ENCODE measurements at regions not wholly inside any gene's neighbourhood (a gene's known extent, or its start where the extent isn't known, plus 50 kb on each side); places are given as distances from the start of the nearest gene placed in this dataset.
"Not testable (repeated sequence)": the region's sequence is repeated elsewhere in the genome, so short reads cannot be mapped to it uniquely, and the experiment has no call there.

DNA sequence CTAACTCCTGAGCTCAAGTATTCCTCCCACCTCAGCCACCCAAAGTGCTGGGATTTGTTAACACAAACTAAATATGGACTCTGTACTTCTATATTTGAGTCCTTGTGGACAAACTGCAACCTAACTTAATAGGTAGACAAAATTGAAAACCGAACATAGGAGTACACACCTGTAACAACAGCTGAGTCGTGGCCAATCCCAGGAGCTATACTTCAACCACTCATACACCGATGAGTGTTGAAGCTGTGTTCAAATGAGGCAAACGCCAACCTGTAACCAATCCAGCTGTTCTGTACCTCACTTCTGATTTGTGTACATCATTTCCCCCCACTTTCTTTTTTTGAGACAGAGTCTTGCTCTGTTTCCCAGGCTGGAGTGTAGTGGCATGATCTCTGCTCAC is 471.5 kb upstream of the C16orf82 start:
- H3K27ac Mint-ChIP-seq, result peak overlapping the region in 3 of 8 donors; percentile 63 to 80 (median 76)
- Histone ChIP-seq H3K9me3 (ENCODE audit: low read length) (no peaks in the 10 kb centered on the region), H3K4me3 (ENCODE audit: low read length) (no peak overlapping the region), H3K27me3 (ENCODE audit: insufficient read depth, low read length, poor library complexity, severe bottlenecking) (no peaks in the 10 kb centered on the region), H3K27ac (ENCODE audit: low read depth, low read length) (no peak overlapping the region), H3K36me3 (ENCODE audit: insufficient read depth, low read length) (no peaks in the 10 kb centered on the region), H3K4me1 (ENCODE audit: insufficient read depth, low read length) (peaks cover 15% of the 10 kb centered on the region)
- no peaks in the 10 kb centered on the region for H3K36me3 Mint-ChIP-seq
- peaks cover 22 to 34% (median 22%) of the 10 kb centered on the region in 3 donors for H3K4me1 Mint-ChIP-seq
- H3K9me3 Mint-ChIP-seq, result no peaks in the 10 kb centered on the region
- H3K27me3 Mint-ChIP-seq, result peaks cover 0 to 2% of the 10 kb centered on the region in 2 donors
- no peak for DNase-seq
- no peak overlapping the region for H3K4me3 Mint-ChIP-seq
- ChIA-PET CTCF (no interaction called here), POLR2A (no interaction called here)

GRCh38 chr16:26596033-26596432 is 470.7 kb upstream of the C16orf82 start:
- H3K4me3 Mint-ChIP-seq; H3K27me3 ChIP-seq (ENCODE audit: insufficient read depth, low read length, poor library complexity, severe bottlenecking); H3K27ac ChIP-seq (ENCODE audit: low read depth, low read length); POLR2A ChIA-PET; H3K27me3 Mint-ChIP-seq; DNase-seq; H3K36me3 ChIP-seq (ENCODE audit: insufficient read depth, low read length); H3K9me3 Mint-ChIP-seq; H3K36me3 Mint-ChIP-seq; H3K9me3 ChIP-seq (ENCODE audit: low read length); H3K4me3 ChIP-seq (ENCODE audit: low read length); CTCF ChIA-PET: not testable (repeated sequence)
- peaks cover 24 to 40% (median 25%) of the 10 kb centered on the region in 3 donors for H3K4me1 Mint-ChIP-seq
- peaks cover 15% of the 10 kb centered on the region for H3K4me1 ChIP-seq (ENCODE audit: insufficient read depth, low read length)
- H3K27ac Mint-ChIP-seq, result peak overlapping the region in 4 of 8 donors; percentile 57 to 90 (median 78)

- Histone ChIP-seq H3K27me3 (ENCODE audit: insufficient read depth, low read length, poor library complexity, severe bottlenecking) (no peaks in the 10 kb centered on the region), H3K4me3 (ENCODE audit: low read length) (no peak overlapping the region), H3K36me3 (ENCODE audit: insufficient read depth, low read length) (no peaks in the 10 kb centered on the region), H3K9me3 (ENCODE audit: low read length) (no peaks in the 10 kb centered on the region), H3K27ac (ENCODE audit: low read depth, low read length) (no peak overlapping the region), H3K4me1 (ENCODE audit: insufficient read depth, low read length) (peaks cover 15% of the 10 kb centered on the region)
- ChIA-PET CTCF (no interaction called here), POLR2A (no interaction called here)
- Mint-ChIP-seq H3K9me3 (no peaks in the 10 kb centered on the region), H3K27me3 (no peaks in the 10 kb centered on the region), H3K4me1 (peaks cover 29 to 53% (median 29%) of the 10 kb centered on the region in 3 donors), H3K4me3 (peak overlapping the region in 5 of 7 donors; percentile 1 to 57 (median 11)), H3K36me3 (no peaks in the 10 kb centered on the region), H3K27ac (peak overlapping the region; percentile 56 to 98 (median 86))
- DNase-seq, result peak in 4 of 5 donors; percentile 12 to 83 (median 66)
These were observed 468.7 kb upstream of the C16orf82 start for GRCh38 chr16:26598061-26598460.

GRCh38 chr16:26598998-26599784 is 467.5 kb upstream of the C16orf82 start:
- Mint-ChIP-seq H3K27me3 (no peaks in the 10 kb centered on the region), H3K9me3 (no peaks in the 10 kb centered on the region), H3K4me1 (peaks cover 29 to 58% (median 29%) of the 10 kb centered on the region in 3 donors), H3K36me3 (no peaks in the 10 kb centered on the region), H3K27ac (peak overlapping the region in 7 of 8 donors; percentile 22 to 93 (median 86)), H3K4me3 (peak overlapping the region in 3 of 7 donors; percentile 2 to 42 (median 10))
- peaks cover 15% of the 10 kb centered on the region for H3K4me1 ChIP-seq (ENCODE audit: insufficient read depth, low read length)
- no peak overlapping the region for H3K4me3 ChIP-seq (ENCODE audit: low read length)
- H3K27ac ChIP-seq (ENCODE audit: low read depth, low read length), result no peak overlapping the region
- H3K9me3 ChIP-seq (ENCODE audit: low read length), result no peaks in the 10 kb centered on the region
- no peaks in the 10 kb centered on the region for H3K36me3 ChIP-seq (ENCODE audit: insufficient read depth, low read length)
- POLR2A ChIA-PET, result no interaction called here
- H3K27me3 ChIP-seq (ENCODE audit: insufficient read depth, low read length, poor library complexity, severe bottlenecking), result no peaks in the 10 kb centered on the region
- DNase-seq, result no peak
- CTCF ChIA-PET, result no interaction called here

DNA sequence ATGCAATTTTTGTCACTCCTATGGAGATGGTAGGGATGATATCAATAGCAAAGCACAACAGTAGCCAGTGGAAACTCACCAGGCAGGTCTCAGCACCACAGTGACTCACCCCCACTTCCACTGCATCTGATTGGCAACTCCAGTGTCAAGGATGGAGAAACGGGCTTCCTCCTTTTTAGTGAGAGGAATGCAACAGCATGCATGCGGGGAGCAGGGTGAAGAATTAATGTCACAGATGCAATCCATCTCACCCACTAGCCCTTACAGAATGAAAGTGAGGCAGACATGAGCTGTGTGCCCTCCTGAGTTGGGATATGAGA is 467.0 kb upstream of the C16orf82 start:
- Mint-ChIP-seq H3K9me3 (no peaks in the 10 kb centered on the region), H3K27ac (peak overlapping the region in 5 of 8 donors; percentile 66 to 89 (median 86)), H3K4me1 (peaks cover 27 to 56% (median 29%) of the 10 kb centered on the region in 3 donors), H3K27me3 (no peaks in the 10 kb centered on the region), H3K4me3 (peak overlapping the region in 1 of 7 donors; percentile 35), H3K36me3 (no peaks in the 10 kb centered on the region)
- CTCF ChIA-PET, result no interaction called here
- no peak for DNase-seq
- Histone ChIP-seq H3K9me3 (ENCODE audit: low read length) (no peaks in the 10 kb centered on the region), H3K36me3 (ENCODE audit: insufficient read depth, low read length) (no peaks in the 10 kb centered on the region), H3K4me3 (ENCODE audit: low read length) (no peak overlapping the region), H3K4me1 (ENCODE audit: insufficient read depth, low read length) (peaks cover 15% of the 10 kb centered on the region), H3K27ac (ENCODE audit: low read depth, low read length) (no peak overlapping the region), H3K27me3 (ENCODE audit: insufficient read depth, low read length, poor library complexity, severe bottlenecking) (no peaks in the 10 kb centered on the region)
- POLR2A ChIA-PET, result no interaction called here

- no peaks in the 10 kb centered on the region for H3K36me3 ChIP-seq (ENCODE audit: insufficient read depth, low read length)
- peaks cover 27 to 62% (median 29%) of the 10 kb centered on the region in 3 donors for H3K4me1 Mint-ChIP-seq
- H3K9me3 Mint-ChIP-seq, result no peaks in the 10 kb centered on the region
- H3K4me3 Mint-ChIP-seq, result peak overlapping the region in 2 of 7 donors; percentile 21 to 26
- H3K27me3 ChIP-seq (ENCODE audit: insufficient read depth, low read length, poor library complexity, severe bottlenecking), result no peaks in the 10 kb centered on the region
- no peaks in the 10 kb centered on the region for H3K36me3 Mint-ChIP-seq
- H3K27ac Mint-ChIP-seq, result peak overlapping the region in 6 of 8 donors; percentile 37 to 76 (median 54)
- H3K4me1 ChIP-seq (ENCODE audit: insufficient read depth, low read length), result peaks cover 15% of the 10 kb centered on the region
- ChIA-PET CTCF (no interaction called here), POLR2A (no interaction called here)
- H3K4me3 ChIP-seq (ENCODE audit: low read length), result no peak overlapping the region
- H3K27ac ChIP-seq (ENCODE audit: low read depth, low read length), result no peak overlapping the region
- no peak for DNase-seq
- no peaks in the 10 kb centered on the region for H3K27me3 Mint-ChIP-seq
- no peaks in the 10 kb centered on the region for H3K9me3 ChIP-seq (ENCODE audit: low read length)
These were observed 465.4 kb upstream of the C16orf82 start for GRCh38 chr16:26601335-26601734.

DNA sequence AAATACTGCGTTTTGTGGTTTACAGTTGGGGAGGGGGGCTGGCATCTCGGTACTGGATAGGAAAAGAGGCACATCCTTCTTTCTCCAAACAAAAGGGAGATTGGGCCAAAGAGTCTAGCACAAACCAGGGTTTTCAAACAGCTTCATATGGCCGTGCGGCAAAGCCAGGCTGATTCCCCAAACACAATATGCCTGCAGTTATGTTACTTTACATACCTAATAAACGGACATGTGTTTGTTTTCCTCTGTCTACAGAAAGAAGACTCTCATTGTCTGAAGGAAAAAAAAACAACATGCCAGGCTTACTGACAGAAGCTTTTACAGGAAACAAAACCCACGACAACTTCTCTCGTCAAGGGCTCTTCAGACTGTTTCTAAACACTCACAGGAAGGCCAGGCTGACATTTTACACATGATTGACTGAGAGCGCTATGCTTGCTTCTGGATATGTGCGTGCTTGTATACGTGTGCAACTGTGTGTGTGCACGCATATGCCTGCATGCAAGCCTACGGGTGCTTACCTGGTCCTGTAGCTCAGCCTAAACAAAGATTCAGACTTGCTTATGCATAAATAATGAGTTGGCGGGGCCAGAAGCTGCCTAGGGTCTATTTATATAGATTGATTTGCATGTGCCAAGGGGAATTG is 461.0 kb upstream of the C16orf82 start:
- no peak overlapping the region for H3K27ac ChIP-seq (ENCODE audit: low read depth, low read length)
- H3K27me3 ChIP-seq (ENCODE audit: insufficient read depth, low read length, poor library complexity, severe bottlenecking), result no peaks in the 10 kb centered on the region
- peaks cover 0 to 2% of the 10 kb centered on the region in 2 donors for H3K27me3 Mint-ChIP-seq
- no peaks in the 10 kb centered on the region for H3K36me3 ChIP-seq (ENCODE audit: insufficient read depth, low read length)
- no peaks in the 10 kb centered on the region for H3K36me3 Mint-ChIP-seq
- H3K9me3 Mint-ChIP-seq, result no peaks in the 10 kb centered on the region
- H3K27ac Mint-ChIP-seq, result peak overlapping the region in 3 of 8 donors; percentile 17 to 48 (median 32)
- DNase-seq, result no peak
- peaks cover 5 to 36% (median 7%) of the 10 kb centered on the region in 3 donors for H3K4me1 Mint-ChIP-seq
- H3K9me3 ChIP-seq (ENCODE audit: low read length), result no peaks in the 10 kb centered on the region
- H3K4me3 ChIP-seq (ENCODE audit: low read length), result no peak overlapping the region
- H3K4me1 ChIP-seq (ENCODE audit: insufficient read depth, low read length), result no peaks in the 10 kb centered on the region
- CTCF ChIA-PET, result no interaction called here
- POLR2A ChIA-PET, result no interaction called here
- no peak overlapping the region for H3K4me3 Mint-ChIP-seq

DNA sequence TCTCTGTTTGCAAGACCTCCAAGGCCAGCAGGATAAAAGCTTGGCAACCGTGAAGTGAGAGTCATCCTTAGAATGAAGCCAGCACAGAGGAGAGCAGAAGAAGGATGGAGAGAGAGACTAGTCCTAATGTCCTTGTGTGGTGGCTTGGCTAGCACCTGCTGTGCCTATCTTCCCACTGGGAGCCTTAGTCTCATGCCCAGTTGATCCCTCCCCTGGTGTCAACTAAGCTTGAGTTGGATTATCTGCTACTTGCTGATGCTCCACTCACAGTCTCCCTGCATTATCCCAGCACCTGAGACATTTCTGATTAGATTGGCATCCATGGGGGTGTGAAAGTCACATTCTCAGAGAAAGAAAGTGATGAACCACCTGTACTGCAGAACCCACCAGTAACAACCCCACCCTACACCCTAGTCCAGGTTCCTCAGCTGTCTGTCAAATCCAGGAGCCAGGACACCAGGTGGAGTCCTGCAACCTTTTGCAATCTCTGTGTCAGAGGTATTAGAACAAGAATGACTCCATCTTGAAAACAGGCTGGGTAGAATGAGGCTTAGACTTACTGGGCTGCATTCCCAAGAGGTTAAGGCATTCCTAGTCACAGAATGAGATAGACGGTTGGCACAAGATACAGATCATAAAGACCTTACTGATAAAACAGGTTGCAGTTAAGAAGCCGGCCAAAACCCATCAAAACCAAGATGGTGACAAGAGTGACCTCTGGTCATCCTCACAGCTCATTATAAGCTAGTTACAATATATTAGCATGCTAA is 460.2 kb upstream of the C16orf82 start:
- Histone ChIP-seq H3K4me1 (ENCODE audit: insufficient read depth, low read length) (no peaks in the 10 kb centered on the region), H3K4me3 (ENCODE audit: low read length) (no peak overlapping the region), H3K27me3 (ENCODE audit: insufficient read depth, low read length, poor library complexity, severe bottlenecking) (no peaks in the 10 kb centered on the region), H3K27ac (ENCODE audit: low read depth, low read length) (no peak overlapping the region), H3K36me3 (ENCODE audit: insufficient read depth, low read length) (no peaks in the 10 kb centered on the region), H3K9me3 (ENCODE audit: low read length) (no peaks in the 10 kb centered on the region)
- H3K27ac Mint-ChIP-seq, result peak overlapping the region in 3 of 8 donors; percentile 11 to 59 (median 17)
- H3K9me3 Mint-ChIP-seq, result no peaks in the 10 kb centered on the region
- no peak for DNase-seq
- ChIA-PET CTCF (no interaction called here), POLR2A (no interaction called here)
- H3K4me1 Mint-ChIP-seq, result peaks cover 0 to 28% (median 1%) of the 10 kb centered on the region in 3 donors
- H3K27me3 Mint-ChIP-seq, result peaks cover 0 to 2% of the 10 kb centered on the region in 2 donors
- H3K36me3 Mint-ChIP-seq, result no peaks in the 10 kb centered on the region
- H3K4me3 Mint-ChIP-seq, result no peak overlapping the region

Data from CD8-positive, alpha-beta memory T cell (primary cell).